HEK293T (cell line): ENCODE measurements at regions not wholly inside any gene's neighbourhood (a gene's known extent, or its start where the extent isn't known, plus 50 kb on each side); places are given as distances from the start of the nearest gene placed in this dataset.

Source experiments
- CTCF ChIA-PET: fragments of 350-600 bp; formaldehyde crosslinking; extraction: SDS; loops from one replicate; lab custom pipeline; 2021; ENCODE audit warnings: antibody characterized with exemption, inconsistent platforms; lab: Yijun Ruan, JAX
- POLR2A ChIA-PET: fragments of 350-600 bp; formaldehyde crosslinking; extraction: SDS; loops from one replicate; lab custom pipeline; 2020; ENCODE audit warnings: antibody characterized with exemption, inconsistent platforms; lab: Yijun Ruan, JAX
- DNase-seq: peaks from one replicate; pipeline ENCODE4 v3.0.0; 2012; ENCODE audit warnings: mixed read lengths; ENCODE audit errors: extremely low spot score
- ARNT ChIP-seq: fragments of 450-650 bp; IDR thresholded peaks from 2 replicates; pipeline ENCODE4 v1.6.1; 2017; ENCODE audit warnings: mild to moderate bottlenecking
- BHLHE40 ChIP-seq: fragments of 450-650 bp; IDR thresholded peaks from 2 replicates; pipeline ENCODE4 v1.6.1; 2016; ENCODE audit warnings: mild to moderate bottlenecking, moderate library complexity, borderline replicate concordance
- CTBP1 ChIP-seq: fragments of 450-650 bp; IDR thresholded peaks from 2 replicates; pipeline ENCODE4 v1.6.1; 2016; ENCODE audit warnings: borderline replicate concordance
- ELF4 ChIP-seq: fragments of 450-650 bp; IDR thresholded peaks from 2 replicates; pipeline ENCODE4 v1.6.1; 2017; ENCODE audit warnings: antibody characterized with exemption
- FOXA1 ChIP-seq: fragments of 450-650 bp; IDR thresholded peaks from 2 replicates; pipeline ENCODE4 v1.6.1; 2016; ENCODE audit warnings: mild to moderate bottlenecking
- FOXK2 ChIP-seq: fragments of 450-650 bp; IDR thresholded peaks from 2 replicates; pipeline ENCODE4 v1.6.1; 2016; ENCODE audit warnings: mild to moderate bottlenecking
- FOXM1 ChIP-seq: fragments of 450-650 bp; IDR thresholded peaks from 2 replicates; pipeline ENCODE4 v1.6.1; 2017; ENCODE audit warnings: mild to moderate bottlenecking, borderline replicate concordance
- HDGF ChIP-seq: fragments of 450-650 bp; IDR thresholded peaks from 2 replicates; pipeline ENCODE4 v1.6.1; 2017; ENCODE audit warnings: antibody characterized with exemption, borderline replicate concordance
- L3MBTL2 ChIP-seq: fragments of 450-650 bp; conservative IDR thresholded peaks from 2 replicates; pipeline ENCODE4 v1.6.1; 2016; ENCODE audit warnings: mild to moderate bottlenecking
- LEF1 ChIP-seq: fragments of 450-650 bp; IDR thresholded peaks from 2 replicates; pipeline ENCODE4 v1.6.1; 2017; ENCODE audit warnings: mild to moderate bottlenecking, borderline replicate concordance
- NFRKB ChIP-seq: fragments of 450-650 bp; IDR thresholded peaks from 2 replicates; pipeline ENCODE4 v1.6.1; 2016; ENCODE audit warnings: mild to moderate bottlenecking, moderate library complexity
- PKNOX1 ChIP-seq: fragments of 450-650 bp; IDR thresholded peaks from 2 replicates; pipeline ENCODE4 v1.6.1; 2016
- SP1 ChIP-seq: fragments of 450-650 bp; IDR thresholded peaks from 2 replicates; pipeline ENCODE4 v1.6.1; 2017
- SUZ12 ChIP-seq: fragments of 450-650 bp; IDR thresholded peaks from 2 replicates; pipeline ENCODE4 v1.6.1; 2016; ENCODE audit warnings: mild to moderate bottlenecking
- TARDBP ChIP-seq: fragments of 450-650 bp; IDR thresholded peaks from 2 replicates; pipeline ENCODE4 v1.6.1; 2016
- ZNF384 ChIP-seq: fragments of 450-650 bp; IDR thresholded peaks from 2 replicates; pipeline ENCODE4 v1.6.1; 2016

GRCh38 chr10:112026438-112026837, 157.1 kb downstream of the GPAM start:
- TF ChIP-seq TARDBP (no peak), SUZ12 (no peak), FOXM1 (no peak), PKNOX1 (no peak)
- ChIA-PET POLR2A (no interaction called here), CTCF (interaction anchor here (0.6 kb wide), 1 partner anchor 111 kb away, joined by 3 read pairs; no protein-coding TSS in a partner anchor)
- DNase-seq = peak; percentile 37

GRCh38 chr10:112027731-112028280, 155.8 kb downstream of the GPAM start:
- ChIA-PET POLR2A (no interaction called here), CTCF (no interaction called here)
- no peak for DNase-seq
- TF ChIP-seq LEF1 (no peak), SUZ12 (no peak), L3MBTL2 (no peak)

GRCh38 chr10:112030431-112030830, 153.1 kb downstream of the GPAM start:
- DNase-seq = no peak
- TF ChIP-seq ARNT (no peak), ELF4 (no peak), FOXM1 (no peak), NFRKB (no peak), PKNOX1 (no peak), LEF1 (no peak), SP1 (no peak), BHLHE40 (no peak), FOXA1 (no peak), ZNF384 (no peak), SUZ12 (no peak), TARDBP (no peak), HDGF (no peak), CTBP1 (no peak), L3MBTL2 (no peak), FOXK2 (no peak)
- ChIA-PET CTCF (no interaction called here), POLR2A (no interaction called here)

- ChIA-PET CTCF (no interaction called here), POLR2A (no interaction called here)
- TF ChIP-seq FOXM1 (no peak), PKNOX1 (no peak)
- no peak for DNase-seq
Observed at GRCh38 chr10:112039823-112040222, 143.7 kb downstream of the GPAM start.

- DNase-seq = no peak
- ChIA-PET CTCF (no interaction called here), POLR2A (no interaction called here)
- no peak for TF ChIP-seq ZNF384
- no peak for TF ChIP-seq SP1
- TF ChIP-seq ELF4 = no peak
- TF ChIP-seq L3MBTL2 = no peak
- no peak for TF ChIP-seq FOXM1
- no peak for TF ChIP-seq BHLHE40
- no peak for TF ChIP-seq PKNOX1
- no peak for TF ChIP-seq FOXA1
- no peak for TF ChIP-seq LEF1
- TF ChIP-seq SUZ12 = no peak
- TF ChIP-seq ARNT = no peak
Observed at GRCh38 chr10:112040696-112041095, 142.9 kb downstream of the GPAM start.

- DNase-seq = no peak
- TF ChIP-seq TARDBP = no peak
- no peak for TF ChIP-seq CTBP1
- TF ChIP-seq BHLHE40 = no peak
- no peak for TF ChIP-seq FOXA1
- TF ChIP-seq NFRKB = no peak
- TF ChIP-seq SP1 = no peak
- TF ChIP-seq L3MBTL2 = no peak
- no peak for TF ChIP-seq SUZ12
- TF ChIP-seq LEF1 = no peak
- TF ChIP-seq HDGF = no peak
- TF ChIP-seq FOXM1 = no peak
- no peak for TF ChIP-seq ZNF384
- no peak for TF ChIP-seq ARNT
- POLR2A ChIA-PET = no interaction called here
- CTCF ChIA-PET = no interaction called here
Observed at GRCh38 chr10:112045938-112046337, 137.6 kb downstream of the GPAM start.

- TF ChIP-seq SUZ12 (no peak), ELF4 (no peak), SP1 (no peak), FOXK2 (no peak), L3MBTL2 (no peak), FOXM1 (no peak), BHLHE40 (no peak), HDGF (no peak), PKNOX1 (no peak), LEF1 (no peak), TARDBP (no peak), CTBP1 (no peak), ZNF384 (no peak), FOXA1 (no peak), NFRKB (no peak), ARNT (no peak)
- ChIA-PET POLR2A (no interaction called here), CTCF (no interaction called here)
- no peak for DNase-seq
Observed at GRCh38 chr10:112047674-112048073, 135.9 kb downstream of the GPAM start.
